ENCODE measurements at regions not wholly inside any gene's neighbourhood (a gene's known extent, or its start where the extent isn't known, plus 50 kb on each side); places are given as distances from the start of the nearest gene placed in this dataset.

DNA sequence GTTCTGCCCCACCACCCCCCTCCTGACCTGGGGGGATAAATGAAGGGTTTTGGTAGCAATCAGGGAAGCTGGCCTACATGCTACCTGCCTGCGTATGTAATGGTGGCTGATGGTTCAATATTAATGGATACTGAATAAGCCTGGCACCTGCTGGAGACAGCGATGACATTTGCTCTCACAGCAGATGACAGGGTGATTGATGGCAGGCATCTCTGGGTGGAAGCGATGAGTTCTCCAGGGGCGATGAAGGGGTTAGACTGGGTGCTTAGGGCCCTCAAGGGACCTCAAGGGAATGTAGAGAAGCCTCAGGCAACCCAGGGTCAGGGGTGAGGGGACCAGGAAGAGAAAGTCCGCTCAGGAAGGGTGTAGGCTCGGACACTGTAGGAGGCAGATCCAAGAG, 107.7 kb upstream of the MLN start:
- TF ChIP-seq, protein P1, sequence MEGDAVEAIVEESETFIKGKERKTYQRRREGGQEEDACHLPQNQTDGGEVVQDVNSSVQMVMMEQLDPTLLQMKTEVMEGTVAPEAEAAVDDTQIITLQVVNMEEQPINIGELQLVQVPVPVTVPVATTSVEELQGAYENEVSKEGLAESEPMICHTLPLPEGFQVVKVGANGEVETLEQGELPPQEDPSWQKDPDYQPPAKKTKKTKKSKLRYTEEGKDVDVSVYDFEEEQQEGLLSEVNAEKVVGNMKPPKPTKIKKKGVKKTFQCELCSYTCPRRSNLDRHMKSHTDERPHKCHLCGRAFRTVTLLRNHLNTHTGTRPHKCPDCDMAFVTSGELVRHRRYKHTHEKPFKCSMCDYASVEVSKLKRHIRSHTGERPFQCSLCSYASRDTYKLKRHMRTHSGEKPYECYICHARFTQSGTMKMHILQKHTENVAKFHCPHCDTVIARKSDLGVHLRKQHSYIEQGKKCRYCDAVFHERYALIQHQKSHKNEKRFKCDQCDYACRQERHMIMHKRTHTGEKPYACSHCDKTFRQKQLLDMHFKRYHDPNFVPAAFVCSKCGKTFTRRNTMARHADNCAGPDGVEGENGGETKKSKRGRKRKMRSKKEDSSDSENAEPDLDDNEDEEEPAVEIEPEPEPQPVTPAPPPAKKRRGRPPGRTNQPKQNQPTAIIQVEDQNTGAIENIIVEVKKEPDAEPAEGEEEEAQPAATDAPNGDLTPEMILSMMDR (conservative IDR thresholded peaks at IDR 0.05; ENCODE audit: low read depth, low read length): no peak
- no peak for DNase-seq (ENCODE audit: low read depth)
- H3K4me3 ChIP-seq (ENCODE audit: low read depth, low read length): no peak overlapping the region

DNA sequence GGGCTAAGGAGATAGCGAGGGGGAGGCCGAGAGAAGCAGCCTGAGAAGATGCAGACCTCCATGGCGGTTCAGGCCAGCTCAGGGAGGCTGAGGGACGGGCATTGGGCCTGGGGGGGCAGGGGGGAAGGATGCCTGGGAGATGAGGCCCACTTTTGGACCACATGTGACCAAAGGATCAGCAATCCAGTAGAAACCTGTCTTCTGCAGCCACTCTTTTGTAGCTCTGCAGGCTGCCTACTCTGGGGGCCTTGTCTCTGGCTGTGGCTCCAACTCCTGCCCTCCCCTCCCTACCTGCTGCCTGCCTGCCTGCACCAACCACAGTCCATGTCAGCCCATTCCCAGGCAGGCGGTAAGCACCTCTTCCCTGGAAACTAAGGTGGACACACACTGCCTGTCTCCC, 106.8 kb upstream of the MLN start:
- H3K4me3 ChIP-seq (ENCODE audit: low read depth, low read length): no peak overlapping the region
- no peak for DNase-seq (ENCODE audit: low read depth)
- TF ChIP-seq, protein P1 (conservative IDR thresholded peaks at IDR 0.05; ENCODE audit: low read depth, low read length): no peak

DNA sequence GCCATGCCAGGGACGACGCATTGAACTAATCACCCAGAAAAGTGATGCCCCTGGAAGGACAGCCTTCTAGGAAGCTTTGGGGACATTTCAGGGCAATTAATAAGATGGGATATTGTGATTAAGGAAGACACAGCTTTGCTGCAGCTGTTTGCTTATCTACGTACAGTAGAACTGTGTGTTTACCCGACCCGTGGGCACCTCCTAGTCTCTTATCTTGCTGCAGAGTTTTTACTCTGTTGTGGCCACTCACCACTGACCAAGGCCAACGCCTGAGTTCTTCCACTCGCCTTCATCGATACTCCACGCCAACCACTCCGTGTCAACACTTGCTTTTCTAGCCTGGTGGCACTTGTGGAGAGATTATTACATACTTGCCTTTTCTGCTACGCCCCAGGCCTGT, 105.9 kb upstream of the MLN start:
- TF ChIP-seq, protein P1 (conservative IDR thresholded peaks at IDR 0.05; ENCODE audit: low read depth, low read length): no peak
- no peak for DNase-seq (ENCODE audit: low read depth)

DNA sequence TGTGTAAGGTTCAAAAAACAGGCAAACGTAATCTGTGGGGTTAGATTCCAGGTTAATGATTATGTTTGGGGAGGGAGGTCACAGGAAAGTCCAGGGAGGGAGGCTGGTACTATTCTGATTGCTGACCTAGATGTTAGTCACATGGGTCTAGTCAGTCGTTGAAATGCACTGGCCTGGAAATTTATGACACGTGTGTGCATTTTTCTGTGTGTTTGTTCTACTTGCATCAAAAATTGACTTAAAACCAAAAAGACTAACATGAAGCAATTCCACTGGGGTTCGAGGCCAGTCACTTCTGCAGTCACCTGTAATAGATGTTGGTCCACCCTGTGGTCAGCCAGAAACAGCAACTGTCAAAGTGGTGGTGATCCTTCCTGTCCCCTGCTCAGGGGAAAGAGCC, 104.2 kb upstream of the MLN start:
- peak; percentile 52 for DNase-seq (ENCODE audit: low read depth)
- TF ChIP-seq, protein P1 (conservative IDR thresholded peaks at IDR 0.05; ENCODE audit: low read depth, low read length): no peak
- H3K4me3 ChIP-seq (ENCODE audit: low read depth, low read length): no peak overlapping the region

More for the DNA sequence above, 105.9 kb upstream of the MLN start:
- no peak overlapping the region for H3K4me3 ChIP-seq (ENCODE audit: low read depth, low read length)

DNA sequence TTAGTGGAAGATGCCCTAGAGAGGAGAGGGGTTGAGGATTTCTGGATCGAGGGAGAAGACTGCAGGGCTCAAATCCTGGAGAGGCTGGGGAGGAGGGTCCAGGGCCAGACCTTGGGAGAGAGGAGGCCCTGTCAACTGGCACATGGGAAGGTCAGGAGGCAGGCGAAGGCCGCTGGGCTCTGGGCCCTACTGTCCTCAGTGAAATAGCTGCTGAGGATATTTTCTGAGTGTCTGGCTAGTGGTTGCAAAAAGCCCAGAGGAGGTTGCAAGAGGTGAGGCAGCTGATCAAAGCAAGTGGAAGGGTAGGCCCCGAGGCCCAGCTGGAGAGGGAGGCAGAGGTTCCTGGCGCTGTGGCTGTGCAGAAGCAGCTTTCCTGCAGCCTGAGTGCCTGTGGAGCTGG, 103.4 kb upstream of the MLN start:
- TF ChIP-seq, protein P1 (conservative IDR thresholded peaks at IDR 0.05; ENCODE audit: low read depth, low read length): no peak
- no peak overlapping the region for H3K4me3 ChIP-seq (ENCODE audit: low read depth, low read length)
- DNase-seq (ENCODE audit: low read depth): no peak

DNA sequence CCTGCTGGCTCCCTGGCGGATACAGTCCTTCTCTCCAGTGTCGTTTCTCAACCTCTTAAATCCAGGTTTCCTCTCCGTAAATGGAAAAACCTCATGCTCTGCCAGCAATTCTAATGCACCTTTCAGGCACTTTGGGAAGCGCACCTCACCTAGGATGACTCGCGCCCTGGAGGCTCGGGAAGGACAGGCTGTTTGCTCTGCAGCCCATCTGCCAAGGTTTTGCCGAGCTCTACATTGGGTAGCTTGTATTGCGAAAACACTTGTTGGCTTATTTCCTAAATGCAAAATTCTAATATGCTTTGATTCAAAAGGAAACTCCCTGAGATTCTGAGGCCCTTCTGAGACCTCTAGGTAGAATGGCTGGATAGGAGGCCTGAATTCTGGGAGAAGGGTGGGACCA, 102.6 kb upstream of the MLN start:
- TF ChIP-seq, protein P1 (conservative IDR thresholded peaks at IDR 0.05; ENCODE audit: low read depth, low read length): no peak
- H3K4me3 ChIP-seq (ENCODE audit: low read depth, low read length): no peak overlapping the region
- DNase-seq (ENCODE audit: low read depth): no peak

DNA sequence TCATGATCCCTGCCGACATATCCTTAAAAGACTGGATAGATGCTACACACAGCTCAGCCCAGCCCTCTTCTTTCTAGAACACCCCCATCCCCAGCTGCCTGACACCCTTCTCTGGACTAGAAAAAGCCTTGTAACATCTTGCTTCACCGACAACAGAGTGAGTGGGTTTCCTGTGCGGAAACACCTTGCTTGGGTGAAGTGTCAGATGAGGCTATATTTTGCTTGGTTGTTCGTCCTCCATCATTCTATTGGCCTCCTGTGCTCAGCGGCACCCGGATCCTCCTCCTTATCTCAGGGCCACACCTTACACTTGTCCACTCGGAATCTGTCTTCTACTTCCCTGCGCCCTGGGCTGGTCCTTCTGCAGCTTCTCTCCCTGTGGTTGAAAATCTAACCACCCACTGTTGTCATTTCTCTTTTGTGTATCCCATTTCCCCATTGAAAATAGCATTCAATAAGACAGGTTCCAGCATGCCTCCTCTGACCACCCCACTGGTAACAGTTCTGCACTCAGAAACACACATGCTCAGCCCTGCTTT, 101.3 kb upstream of the MLN start:
- H3K4me3 ChIP-seq (ENCODE audit: low read depth, low read length): no peak overlapping the region
- TF ChIP-seq, protein P1 (conservative IDR thresholded peaks at IDR 0.05; ENCODE audit: low read depth, low read length): no peak
- DNase-seq (ENCODE audit: low read depth): no peak

All from epithelial cell of proximal tubule (primary cell).